Neural cell (in vitro differentiated cells): ENCODE measurements at regions not wholly inside any gene's neighbourhood (a gene's known extent, or its start where the extent isn't known, plus 50 kb on each side); places are given as distances from the start of the nearest gene placed in this dataset.

Experiments used
- CTCF ChIP-seq: fragments of 450-650 bp; IDR thresholded peaks from 2 replicates; pipeline ENCODE4 v1.5.1; 2014; ENCODE audit warnings: antibody characterized with exemption, mild to moderate bottlenecking, moderate library complexity; ENCODE audit not compliant: poor library complexity, severe bottlenecking
- POLR2AphosphoS5 ChIP-seq: IDR thresholded peaks from 2 replicates; pipeline ENCODE4 v1.6.1; 2012

DNA sequence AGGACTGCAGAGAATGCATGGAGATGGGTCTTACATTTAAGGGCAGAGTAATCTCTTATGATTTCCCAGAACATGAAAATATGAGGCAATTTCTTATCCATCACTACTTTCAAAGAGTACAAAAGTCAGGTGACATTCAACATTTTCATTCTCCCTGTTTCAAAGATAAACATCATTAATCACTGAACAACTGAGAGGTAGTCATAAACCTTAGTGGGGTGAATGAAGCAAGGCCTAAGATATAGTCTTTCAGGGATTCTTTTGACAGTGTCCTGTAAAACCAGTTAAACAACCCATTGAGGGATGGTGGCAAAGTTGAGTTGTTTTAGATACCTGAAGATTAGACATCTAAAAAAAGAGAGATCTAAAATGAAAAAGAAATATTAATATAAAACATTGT lies 271.6 kb upstream of the CBLB start:
- no peak for TF ChIP-seq CTCF
- no peak for TF ChIP-seq POLR2AphosphoS5
